Left lung (tissue), 4 donors: ENCODE measurements at regions not wholly inside any gene's neighbourhood (a gene's known extent, or its start where the extent isn't known, plus 50 kb on each side); places are given as distances from the start of the nearest gene placed in this dataset.

Experiments used
- ATAC-seq: fragments of 200-7000 bp; cut with Tn5 transposase; one replicate; pipeline ENCODE4 v1.9.1; 2020; ENCODE audit warnings: moderate library complexity
- DNase-seq, 4 donors: peaks; one replicate each; pipeline ENCODE4 v3.0.0-alpha.2; 2013 to 2020
- H3K27ac ChIP-seq, 2 donors: fragments of 200-600 bp; sonication (generic) in 1 of 2; one replicate each; pipeline versions ENCODE4 v1.5.0 to v1.8.0; 2020 to 2021
- H3K27me3 ChIP-seq, 2 donors: fragments of 200-600 bp; sonication (generic) in 1 of 2; one replicate each; pipeline versions ENCODE4 v1.5.0 to v1.8.0; 2020 to 2021
- H3K36me3 ChIP-seq, 2 donors: fragments of 200-600 bp; sonication (generic) in 1 of 2; one replicate each; pipeline versions ENCODE4 v1.5.0 to v1.8.0; 2020 to 2021
- H3K4me1 ChIP-seq, 2 donors: fragments of 200-600 bp; one replicate each; pipeline ENCODE4 v1.8.0; 2021
- H3K4me3 ChIP-seq, 2 donors: fragments of 200-600 bp; sonication (generic) in 1 of 2; one replicate each; pipeline versions ENCODE4 v1.5.0 to v1.8.0; 2020 to 2021; ENCODE audit warnings: mild to moderate bottlenecking in 1 of 2
- H3K9me3 ChIP-seq, 2 donors: fragments of 200-600 bp; sonication (generic) in 1 of 2; one replicate each; pipeline versions ENCODE4 v1.5.0 to v1.8.0; 2020 to 2021
- intact Hi-C, 2 donors: fragments of 100-400 bp; cut with DNase I; formaldehyde crosslinking; loops; one replicate each; pipeline versions ENCODE4 v1.11.2 to v1.14.2; 2022
- TF ChIP-seq, protein P1 (sequence below), 2 donors: fragments of 200-600 bp; sonication (generic) in 1 of 2; IDR thresholded peaks; one replicate each; pipeline versions ENCODE4 v1.5.0 to v1.8.0; 2021; ENCODE audit warnings: antibody characterized with exemption in 2 of 2
- donor health status: DM: no; HTN: yes; CAD: no.
- donor health status: DM: no; HTN: no; CAD: no.

DNA sequence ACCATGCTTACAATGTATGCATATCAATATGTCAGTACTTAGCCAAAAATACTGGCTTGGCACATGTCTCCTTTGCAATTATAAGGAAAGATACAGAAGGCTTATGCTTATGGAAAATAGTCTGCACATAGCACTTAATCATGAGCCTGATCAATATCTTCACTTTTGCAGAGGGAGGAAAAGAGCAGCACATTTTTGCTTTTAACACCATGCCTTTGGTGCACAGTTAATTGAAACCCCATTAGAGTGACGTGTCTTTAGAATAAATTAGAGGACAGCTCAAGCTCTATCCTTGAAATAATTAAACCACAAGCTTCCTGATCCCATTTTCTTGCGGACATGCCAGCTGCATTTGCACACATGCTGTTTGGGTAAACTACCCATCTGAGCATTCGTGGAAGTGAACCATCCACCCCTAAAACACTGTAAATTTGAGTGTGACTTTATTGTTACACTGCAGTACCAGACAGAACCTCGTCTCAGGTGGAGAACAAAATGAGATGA lies 839.9 kb upstream of the MGAT4C start:
- no peaks in the 10 kb centered on the region for H3K36me3 ChIP-seq
- H3K27me3 ChIP-seq, result no peaks in the 10 kb centered on the region
- no peak for DNase-seq
- H3K4me1 ChIP-seq, result no peaks in the 10 kb centered on the region
- no peak overlapping the region for H3K27ac ChIP-seq
- intact Hi-C loops, result no loop called here
- no peak for ATAC-seq
- no peaks in the 10 kb centered on the region for H3K9me3 ChIP-seq
- TF ChIP-seq, protein P1, sequence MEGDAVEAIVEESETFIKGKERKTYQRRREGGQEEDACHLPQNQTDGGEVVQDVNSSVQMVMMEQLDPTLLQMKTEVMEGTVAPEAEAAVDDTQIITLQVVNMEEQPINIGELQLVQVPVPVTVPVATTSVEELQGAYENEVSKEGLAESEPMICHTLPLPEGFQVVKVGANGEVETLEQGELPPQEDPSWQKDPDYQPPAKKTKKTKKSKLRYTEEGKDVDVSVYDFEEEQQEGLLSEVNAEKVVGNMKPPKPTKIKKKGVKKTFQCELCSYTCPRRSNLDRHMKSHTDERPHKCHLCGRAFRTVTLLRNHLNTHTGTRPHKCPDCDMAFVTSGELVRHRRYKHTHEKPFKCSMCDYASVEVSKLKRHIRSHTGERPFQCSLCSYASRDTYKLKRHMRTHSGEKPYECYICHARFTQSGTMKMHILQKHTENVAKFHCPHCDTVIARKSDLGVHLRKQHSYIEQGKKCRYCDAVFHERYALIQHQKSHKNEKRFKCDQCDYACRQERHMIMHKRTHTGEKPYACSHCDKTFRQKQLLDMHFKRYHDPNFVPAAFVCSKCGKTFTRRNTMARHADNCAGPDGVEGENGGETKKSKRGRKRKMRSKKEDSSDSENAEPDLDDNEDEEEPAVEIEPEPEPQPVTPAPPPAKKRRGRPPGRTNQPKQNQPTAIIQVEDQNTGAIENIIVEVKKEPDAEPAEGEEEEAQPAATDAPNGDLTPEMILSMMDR (IDR thresholded peaks at IDR 0.05), result no peak
- no peak overlapping the region for H3K4me3 ChIP-seq

DNA sequence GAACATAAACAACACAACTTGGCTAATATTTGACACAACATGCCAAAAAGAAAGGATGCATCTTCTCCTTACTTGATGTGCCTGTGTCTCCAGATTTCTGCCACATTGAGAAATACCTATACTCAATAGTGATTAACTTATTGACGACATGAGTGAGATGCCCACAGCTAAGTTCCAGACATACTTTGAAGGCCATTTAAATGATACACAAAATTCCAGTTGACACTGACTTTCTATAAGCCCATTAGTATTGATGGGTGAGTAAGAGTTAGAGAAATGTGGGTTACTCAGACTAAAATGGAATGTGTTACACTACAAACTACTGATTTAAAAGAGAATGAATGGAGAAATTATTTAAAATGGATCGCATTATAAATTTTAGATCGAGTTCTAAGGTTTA lies 838.2 kb upstream of the MGAT4C start:
- no peak for ATAC-seq

DNA sequence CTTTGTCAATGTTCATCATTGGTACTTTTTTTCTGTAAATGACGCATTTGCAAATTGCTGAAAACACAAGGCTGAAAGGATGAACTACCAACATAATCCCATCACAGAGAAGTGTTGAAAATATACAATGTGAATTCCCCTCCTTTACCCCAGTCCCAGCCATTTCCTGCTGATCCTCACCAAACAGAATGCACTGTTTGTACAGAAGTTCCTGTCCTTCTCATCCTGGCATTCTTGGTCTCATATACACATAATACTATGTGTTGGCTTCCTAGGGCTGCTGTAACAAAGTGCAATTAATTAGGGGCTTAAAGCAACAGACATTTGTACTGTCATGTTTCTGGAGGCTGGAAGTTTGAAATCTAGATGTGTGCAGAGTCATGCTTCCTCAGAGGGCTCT lies 836.2 kb upstream of the MGAT4C start:
- H3K27me3 ChIP-seq, result no peaks in the 10 kb centered on the region
- no peaks in the 10 kb centered on the region for H3K4me1 ChIP-seq
- intact Hi-C loops, result no loop called here
- no peaks in the 10 kb centered on the region for H3K36me3 ChIP-seq
- no peak overlapping the region for H3K4me3 ChIP-seq
- H3K9me3 ChIP-seq, result no peaks in the 10 kb centered on the region
- H3K27ac ChIP-seq, result no peak overlapping the region
- TF ChIP-seq, protein P1 (IDR thresholded peaks at IDR 0.05), result no peak
- ATAC-seq (no peak), DNase-seq (no peak)

More for the DNA sequence above, 838.2 kb upstream of the MGAT4C start:
- TF ChIP-seq, protein P1 (IDR thresholded peaks at IDR 0.05), result no peak
- DNase-seq, result no peak
- H3K9me3 ChIP-seq, result no peaks in the 10 kb centered on the region
- H3K4me1 ChIP-seq, result no peaks in the 10 kb centered on the region
- H3K27me3 ChIP-seq, result no peaks in the 10 kb centered on the region
- no peak overlapping the region for H3K4me3 ChIP-seq
- no peak overlapping the region for H3K27ac ChIP-seq
- intact Hi-C loops, result no loop called here
- no peaks in the 10 kb centered on the region for H3K36me3 ChIP-seq

DNA sequence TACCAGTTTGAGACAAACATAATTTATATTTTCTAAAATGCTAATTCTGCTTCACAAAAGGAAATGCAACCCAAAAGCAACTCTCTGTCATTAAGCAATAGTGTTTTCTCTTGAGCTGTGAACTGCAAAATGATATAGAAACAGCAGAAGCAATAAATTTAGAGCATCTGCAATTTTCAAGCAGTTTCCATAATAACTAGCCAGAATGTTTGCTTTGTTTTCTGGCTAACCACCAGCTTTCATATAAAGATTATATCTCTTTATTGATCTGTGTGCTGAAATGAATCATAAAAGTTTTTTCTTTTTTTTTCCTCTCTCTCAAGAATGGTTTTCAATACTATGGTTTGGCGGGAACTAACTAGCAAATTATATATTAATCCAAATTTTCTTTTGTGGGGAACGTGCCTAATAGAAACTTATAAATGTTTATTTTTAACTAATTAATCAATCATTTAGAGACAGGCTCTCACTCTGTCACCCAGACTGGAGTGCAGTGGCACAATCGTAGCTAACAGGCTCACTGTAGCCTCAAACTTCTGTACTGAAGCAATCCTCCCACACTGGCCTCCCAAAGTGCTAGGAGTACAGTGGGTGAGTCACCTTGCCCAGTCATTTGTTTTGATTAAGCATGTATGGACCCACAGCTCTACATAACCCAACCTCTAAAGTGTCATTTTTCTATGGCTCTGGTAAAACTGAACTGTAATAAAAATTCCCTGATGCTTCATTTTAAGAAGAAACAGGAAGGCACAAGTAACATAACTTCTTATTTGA lies 830.1 kb upstream of the MGAT4C start:
- no peaks in the 10 kb centered on the region for H3K36me3 ChIP-seq
- intact Hi-C loops, result no loop called here
- ATAC-seq (no peak), DNase-seq (no peak)
- H3K9me3 ChIP-seq, result no peaks in the 10 kb centered on the region
- TF ChIP-seq, protein P1 (IDR thresholded peaks at IDR 0.05), result no peak
- no peak overlapping the region for H3K4me3 ChIP-seq
- H3K4me1 ChIP-seq, result no peaks in the 10 kb centered on the region
- H3K27ac ChIP-seq, result no peak overlapping the region
- H3K27me3 ChIP-seq, result no peaks in the 10 kb centered on the region

DNA sequence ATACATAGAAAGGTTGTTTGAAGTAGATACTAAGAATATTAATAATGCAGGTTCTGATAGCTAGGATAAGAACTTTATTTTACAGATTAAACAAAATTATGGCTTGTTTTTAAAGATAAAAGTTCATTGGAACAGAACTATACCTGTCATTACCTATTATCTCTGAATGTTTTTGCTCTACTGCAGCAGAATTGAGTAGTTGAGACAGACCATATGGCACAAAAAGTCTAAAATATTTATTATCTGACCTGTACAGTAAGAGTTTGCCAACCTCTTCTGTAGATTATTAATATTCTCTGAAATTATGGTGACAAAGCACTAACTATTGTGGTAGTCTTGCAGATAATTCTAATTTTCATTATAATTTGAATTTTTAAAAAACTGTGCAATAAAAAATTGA lies 829.1 kb upstream of the MGAT4C start:
- ATAC-seq (no peak), DNase-seq (no peak)
- H3K4me1 ChIP-seq, result no peaks in the 10 kb centered on the region
- TF ChIP-seq, protein P1 (IDR thresholded peaks at IDR 0.05), result no peak
- no peaks in the 10 kb centered on the region for H3K27me3 ChIP-seq
- no peak overlapping the region for H3K27ac ChIP-seq
- H3K9me3 ChIP-seq, result no peaks in the 10 kb centered on the region
- no peak overlapping the region for H3K4me3 ChIP-seq
- no peaks in the 10 kb centered on the region for H3K36me3 ChIP-seq
- intact Hi-C loops, result no loop called here
